HG03135 (cell line): ENCODE measurements at regions not wholly inside any gene's neighbourhood (a gene's known extent, or its start where the extent isn't known, plus 50 kb on each side); places are given as distances from the start of the nearest gene placed in this dataset.

Experiments used
- ATAC-seq: cut with Tn5 transposase; IDR thresholded peaks from one replicate; pipeline ENCODE4 v1.9.1; 2021; ENCODE audit warnings: mild to moderate bottlenecking, moderate library complexity; ENCODE audit not compliant: unreplicated experiment

DNA sequence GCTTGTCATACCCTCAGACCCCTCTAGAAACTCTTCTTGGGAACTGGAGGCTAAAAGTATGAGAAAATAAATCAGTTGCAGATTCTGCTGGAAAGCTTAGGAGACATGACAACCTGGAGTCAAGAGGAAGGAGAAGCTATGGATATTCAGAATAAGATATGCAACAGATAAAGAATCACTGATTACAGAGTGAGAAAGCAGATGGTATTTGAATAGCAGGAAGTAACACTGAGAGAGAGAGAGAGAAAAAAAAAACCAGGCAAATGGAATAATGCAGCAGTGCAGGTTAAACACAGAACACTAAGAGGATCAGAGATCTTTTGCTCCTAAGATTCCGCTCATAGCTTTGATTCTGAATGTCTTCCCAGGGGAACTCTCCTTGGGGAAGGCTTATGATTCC lies 1284.1 kb upstream of the NXPH2 start:
- no peak for ATAC-seq

DNA sequence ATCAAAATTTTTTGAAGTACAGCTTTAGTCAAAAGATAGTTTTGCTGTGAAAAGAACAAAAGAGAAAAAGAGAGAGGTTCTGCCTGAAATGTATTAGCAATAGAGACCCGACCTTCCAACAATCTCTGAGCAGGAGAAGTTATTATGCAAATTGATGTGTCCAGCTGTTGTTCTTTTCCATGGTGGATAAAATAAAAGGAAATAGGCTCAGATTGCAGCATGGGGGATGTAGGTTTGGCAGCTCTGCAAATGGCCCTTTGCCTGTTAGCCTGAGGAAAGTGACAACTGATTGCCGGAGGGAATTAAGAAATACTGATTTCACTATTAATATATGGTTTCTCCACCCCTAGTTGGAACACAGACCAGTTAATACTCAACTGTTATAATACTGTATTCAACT lies 1283.2 kb upstream of the NXPH2 start:
- ATAC-seq: no peak

DNA sequence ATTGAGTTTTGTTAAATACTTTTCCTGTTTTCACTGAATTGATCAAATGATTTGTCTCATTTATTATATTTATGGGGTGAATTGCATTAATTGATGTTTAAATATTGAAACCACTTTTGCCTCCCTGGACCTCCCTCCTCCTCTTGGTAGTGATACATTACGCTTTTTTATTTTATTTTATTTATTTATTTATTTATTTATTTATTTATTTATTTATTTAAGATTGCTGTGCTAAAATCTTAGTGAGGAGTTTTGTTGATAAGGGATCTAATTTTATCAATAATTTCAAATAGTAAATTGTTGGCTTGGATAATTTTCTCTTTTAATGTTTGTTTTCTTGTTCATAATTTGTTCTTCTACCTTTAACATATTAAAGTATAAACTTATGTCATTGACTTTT lies 1281.0 kb upstream of the NXPH2 start:
- no peak for ATAC-seq

DNA sequence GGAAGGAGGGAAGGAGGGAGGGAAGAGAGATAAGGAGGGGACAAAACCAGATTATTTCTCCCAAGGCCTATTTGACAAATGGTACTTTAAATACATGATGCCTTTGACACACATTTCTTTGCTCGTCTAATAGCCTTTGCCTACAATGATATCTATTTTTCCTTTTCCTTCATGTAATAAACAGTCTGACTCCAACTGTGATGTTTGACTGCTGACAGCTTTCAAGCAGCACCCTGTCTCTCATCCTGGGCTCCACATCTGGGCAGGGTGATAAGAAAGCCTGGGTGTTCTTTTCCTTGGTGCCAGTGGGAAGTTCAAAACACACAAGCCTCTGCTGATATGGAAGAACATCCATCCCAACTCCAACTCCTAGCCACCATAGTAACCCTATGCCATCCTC lies 1277.7 kb upstream of the NXPH2 start:
- no peak for ATAC-seq

DNA sequence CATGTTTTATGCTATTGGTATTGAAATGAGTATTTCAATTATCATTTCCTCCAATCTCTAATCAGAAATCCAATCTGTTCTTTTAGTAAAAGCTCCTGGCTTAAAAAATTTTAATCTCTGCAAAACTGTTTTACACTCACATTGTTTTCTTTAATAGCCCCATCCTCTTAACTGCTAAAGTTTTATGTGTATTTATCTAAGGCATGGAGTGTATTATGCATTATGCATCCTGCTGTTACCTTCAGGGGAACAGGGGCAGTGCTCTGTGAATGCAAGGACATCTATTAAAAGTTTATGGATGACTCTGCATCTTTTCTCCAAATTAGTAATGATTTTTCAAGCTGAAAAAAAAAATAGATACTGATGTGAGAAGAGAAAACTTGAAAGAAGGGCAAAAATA lies 1261.6 kb upstream of the NXPH2 start:
- ATAC-seq: no peak

DNA sequence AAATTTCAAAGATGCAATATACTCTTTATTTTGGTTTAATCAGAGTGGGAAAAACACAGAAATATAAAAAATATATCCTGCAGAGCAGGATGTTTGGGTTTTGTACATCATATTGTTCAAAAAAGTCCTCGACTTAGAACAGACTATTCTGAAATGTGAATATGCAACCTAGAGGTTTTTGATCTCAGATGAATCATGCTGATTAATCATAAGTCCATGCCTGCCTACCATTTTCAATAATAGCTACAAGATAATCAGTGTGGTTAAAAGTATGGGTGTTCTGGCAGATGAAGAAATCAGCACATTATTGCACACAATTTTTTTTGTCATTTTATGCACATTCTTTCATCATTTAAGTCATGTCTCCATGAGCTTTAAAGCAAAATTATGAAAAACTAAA lies 1261.0 kb upstream of the NXPH2 start:
- ATAC-seq: no peak

DNA sequence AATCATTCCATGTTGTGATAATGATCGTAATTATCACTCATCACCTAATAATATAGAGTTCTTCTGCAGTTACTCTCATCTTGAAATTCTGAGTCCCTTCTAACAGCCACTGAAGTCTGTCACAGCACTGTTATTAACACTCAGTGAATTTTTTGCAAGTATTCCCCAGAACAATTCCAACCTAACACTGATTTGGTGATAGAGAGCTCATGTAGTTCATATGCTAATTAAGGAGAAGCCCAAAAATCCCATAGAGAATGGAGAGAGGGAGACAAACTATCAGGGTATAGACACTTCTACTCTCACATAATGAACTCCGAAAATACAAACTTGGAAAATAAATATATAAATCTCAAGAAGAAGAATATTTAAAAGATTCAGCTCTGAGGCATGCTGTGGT lies 1253.4 kb upstream of the NXPH2 start:
- no peak for ATAC-seq

DNA sequence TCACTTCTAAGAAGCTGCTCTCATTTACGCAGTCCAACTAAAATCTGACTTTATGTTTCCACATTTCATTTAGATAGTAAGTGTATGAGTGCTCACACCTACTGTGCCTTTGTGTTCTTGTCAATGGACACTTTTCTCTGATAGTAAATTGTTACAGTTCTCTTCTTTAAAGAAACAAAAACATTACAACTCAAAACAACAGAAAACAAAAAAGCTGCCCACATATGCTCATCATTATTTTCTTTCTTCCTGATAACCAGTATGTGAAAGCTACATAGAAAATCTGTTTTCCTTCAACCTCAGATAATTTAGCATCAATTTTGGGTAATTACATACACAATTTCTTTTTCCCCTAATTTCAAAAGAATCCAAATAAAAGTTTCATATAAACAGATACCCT lies 1247.8 kb upstream of the NXPH2 start:
- ATAC-seq: no peak

DNA sequence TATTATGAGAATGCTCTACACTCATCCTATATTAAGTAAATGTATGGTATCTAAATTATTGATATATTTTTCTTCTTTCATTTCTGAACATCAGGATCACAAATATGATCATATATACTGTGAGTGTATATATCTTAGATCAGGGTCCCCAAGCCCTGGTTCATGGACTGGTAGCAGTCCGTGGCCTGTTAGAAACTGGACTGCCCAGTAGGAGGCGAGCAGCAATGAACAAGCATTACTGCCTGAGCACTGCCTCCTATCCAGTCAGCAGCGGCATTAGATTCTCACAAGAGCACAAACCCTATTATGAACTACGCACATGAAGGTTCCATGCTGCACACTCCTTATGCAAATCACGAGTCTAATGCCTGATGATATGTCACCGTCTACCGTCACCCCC lies 1247.1 kb upstream of the NXPH2 start:
- no peak for ATAC-seq

DNA sequence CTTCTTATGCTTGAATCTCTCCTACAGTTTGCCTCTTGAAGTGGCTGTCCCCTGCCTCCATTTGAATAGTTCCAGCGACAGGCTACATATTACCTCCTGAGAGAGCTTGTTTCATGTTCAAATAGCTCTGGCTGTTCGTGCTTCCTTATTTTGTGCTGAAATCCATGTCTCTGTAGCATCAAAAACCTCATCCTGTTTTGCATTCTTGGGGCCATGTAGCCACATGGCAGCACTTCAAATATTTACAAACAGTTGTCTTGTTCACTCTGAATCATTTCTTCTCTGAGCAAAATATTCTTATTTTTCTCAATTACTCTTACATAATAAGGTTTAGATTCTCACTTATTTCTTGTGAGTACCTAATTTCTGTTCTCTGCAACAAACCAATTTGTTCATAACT lies 1243.1 kb upstream of the NXPH2 start:
- ATAC-seq: no peak

DNA sequence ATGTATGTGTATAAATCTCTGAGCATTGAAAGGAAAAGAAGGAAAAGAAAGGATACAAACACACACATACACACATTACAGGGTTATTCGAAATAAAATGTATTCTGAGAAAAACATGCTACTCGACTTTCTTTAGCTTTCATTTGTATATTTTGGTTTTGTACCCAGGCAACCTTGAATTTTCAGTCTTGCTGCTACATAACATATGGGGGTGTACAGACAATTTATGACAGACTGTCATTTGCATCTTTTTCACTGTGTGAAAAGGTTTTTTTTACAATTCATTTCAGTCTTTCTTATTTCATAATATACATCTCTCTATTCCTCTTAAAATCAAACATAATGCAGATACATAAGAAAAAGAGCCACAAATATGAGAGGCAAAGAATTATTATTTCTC lies 1238.4 kb upstream of the NXPH2 start:
- ATAC-seq: no peak

DNA sequence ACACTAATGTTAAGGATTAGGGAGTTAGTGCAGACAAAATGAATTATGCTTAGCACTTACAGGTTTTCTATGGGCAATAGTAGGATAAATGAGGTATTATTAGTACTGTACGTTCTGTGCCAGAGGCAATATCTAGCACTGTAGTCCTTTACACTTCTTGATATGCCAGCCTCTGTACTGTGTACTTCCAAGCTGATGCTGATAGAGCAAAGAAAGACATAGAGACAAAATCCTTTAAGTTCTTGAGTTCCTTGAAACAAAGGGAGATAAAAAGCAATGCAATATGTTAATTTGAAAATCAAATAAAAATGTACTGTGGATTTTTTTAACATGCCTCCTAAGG lies 1234.0 kb upstream of the NXPH2 start:
- no peak for ATAC-seq

DNA sequence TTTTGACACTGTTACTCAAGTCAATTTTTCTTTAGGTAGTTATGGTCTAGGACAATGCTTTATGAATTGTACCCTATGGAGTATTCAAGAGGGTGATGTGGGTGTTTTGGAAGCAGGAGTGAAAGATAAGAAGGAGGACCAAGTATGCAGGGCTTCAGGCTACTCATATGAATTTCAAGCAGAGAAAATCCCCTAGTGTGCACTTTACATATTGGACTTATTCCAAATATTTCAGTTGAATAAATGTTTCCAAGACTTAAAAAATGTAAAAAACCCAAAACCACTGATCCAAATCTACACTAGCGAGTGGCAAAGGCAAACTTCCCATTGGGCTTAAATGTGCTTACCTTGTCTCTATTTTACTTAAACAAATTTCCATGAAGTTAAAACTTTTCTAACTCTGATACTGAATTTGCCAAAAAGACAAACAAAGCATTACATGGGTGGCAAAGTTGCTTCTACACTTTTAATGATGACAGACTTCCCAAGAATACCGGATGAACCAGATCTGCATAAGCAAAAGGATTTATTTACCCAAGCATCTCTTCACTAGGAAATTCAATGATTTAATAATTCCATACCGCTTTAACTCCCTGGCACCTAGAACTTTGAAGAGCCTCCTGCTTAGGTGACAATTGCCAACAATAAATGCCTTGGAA lies 1233.5 kb upstream of the NXPH2 start:
- no peak for ATAC-seq

DNA sequence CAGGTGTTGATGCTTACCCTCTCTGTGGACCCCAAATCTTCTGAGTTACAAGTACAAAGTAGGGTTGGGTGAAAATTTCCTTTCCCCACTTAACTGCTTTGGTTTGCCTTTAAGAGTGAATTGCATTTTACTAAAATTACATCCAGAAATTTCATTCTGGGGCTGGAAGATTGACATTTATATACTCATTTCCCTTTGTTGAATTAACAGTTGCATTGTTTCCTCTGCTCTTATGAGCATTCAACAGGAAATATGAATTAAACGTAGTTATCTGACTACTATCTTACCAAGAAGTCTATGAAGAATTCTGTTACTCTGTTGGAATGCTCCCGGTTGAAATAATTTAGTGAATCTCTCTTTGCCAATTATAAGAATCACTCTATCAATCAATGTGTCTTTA lies 1231.1 kb upstream of the NXPH2 start:
- no peak for ATAC-seq

DNA sequence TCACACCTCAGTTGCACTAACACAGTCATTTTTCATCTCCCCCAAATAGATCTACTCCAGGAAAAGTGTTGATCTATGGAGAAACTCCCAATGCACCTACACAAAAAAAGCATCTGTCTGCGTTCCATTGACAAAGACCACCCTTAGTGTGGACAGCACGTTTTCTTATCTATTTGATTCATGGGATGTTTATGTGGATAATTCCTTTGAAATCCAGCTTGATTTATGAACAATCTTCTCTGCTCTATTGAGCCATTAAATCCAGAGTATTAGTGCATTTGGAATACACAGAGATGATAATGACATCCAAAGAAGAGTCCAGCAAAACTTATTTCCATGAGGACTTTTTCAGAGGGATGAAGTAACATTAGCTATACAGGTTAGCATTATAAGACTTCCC lies 1221.9 kb upstream of the NXPH2 start:
- no peak for ATAC-seq

DNA sequence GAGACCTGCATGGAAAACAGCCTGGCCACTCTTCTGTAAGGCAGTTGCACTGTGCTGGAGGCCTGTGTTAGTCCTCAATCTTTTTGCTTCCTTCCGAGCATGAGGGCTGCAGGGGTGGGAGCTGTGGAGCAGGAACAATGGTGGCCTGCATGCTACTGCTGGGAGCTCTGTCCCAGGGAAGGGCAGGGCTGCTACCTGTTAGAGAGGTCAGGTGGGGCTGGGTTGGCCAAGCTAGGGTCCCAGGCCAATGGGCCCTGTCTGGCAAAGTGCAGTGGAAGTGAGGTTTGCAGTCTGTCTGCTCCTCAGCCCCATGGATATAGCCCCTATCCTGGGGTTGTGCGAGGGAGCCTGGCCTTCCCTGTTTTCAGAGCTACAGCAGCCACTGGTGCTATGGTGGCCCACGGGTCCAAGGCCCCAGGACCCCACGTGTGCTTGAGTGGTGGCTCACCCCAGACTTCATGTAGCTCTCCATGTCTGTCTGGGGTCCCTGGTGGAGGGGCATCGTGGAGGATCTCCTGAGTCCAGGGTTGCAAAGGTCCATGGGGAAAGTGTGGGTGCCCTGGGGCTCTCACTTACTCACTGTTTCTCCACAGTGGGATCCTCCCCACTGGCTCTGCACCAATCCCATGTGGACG lies 1212.6 kb upstream of the NXPH2 start:
- no peak for ATAC-seq

DNA sequence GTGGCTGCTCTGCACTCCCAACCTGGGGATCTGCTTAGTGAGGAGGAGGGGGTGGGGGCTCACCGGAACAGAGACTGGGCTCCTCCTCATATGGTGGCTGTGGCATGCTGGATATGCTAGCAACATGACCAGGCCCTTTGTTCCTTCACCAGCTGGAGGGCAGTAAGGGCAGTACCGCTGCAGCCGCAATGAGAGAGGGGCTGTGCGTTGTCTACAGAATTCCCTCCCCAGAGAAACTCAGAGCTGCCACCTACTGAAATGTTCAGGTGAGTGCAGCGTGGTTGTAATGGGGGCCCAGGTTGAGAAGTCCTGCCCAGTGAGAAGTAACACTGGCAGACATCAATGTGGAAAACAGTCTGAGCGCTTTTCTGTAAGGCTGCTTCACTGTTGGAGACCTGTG lies 1211.9 kb upstream of the NXPH2 start:
- ATAC-seq: no peak

DNA sequence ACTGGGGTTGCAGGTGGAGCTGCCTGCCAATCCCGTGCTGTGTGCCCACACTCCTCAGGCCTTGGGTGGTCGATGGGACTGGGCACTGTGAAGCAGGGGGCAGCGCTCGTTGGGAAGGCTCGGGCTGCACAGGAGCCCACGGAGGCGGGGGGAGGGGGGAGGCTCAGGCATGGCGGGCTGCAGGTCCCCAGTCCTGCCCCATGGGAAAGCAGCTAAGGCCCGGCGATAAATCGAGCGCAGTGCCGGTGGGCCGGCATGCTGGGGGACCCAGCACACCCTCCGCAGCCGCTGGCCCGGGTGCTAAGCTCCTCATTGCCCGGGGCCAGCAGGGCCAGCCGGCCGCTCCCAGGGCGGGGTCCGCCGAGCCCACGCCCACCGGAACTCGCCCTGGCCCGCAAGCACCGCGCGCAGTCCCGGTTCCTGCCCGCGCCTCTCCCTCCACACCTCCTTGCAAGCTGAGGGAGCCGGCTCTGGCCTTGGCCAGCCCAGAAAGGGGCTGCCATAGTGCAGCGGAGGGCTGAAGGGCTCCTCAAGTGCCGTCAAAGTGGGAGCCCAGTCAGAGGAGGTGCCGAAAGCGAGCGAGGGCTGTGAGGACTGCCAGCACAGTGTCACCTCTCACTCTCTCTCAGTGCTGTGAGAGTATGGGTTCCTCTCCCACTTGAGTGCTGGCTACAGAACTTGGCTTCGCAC lies 1210.6 kb upstream of the NXPH2 start:
- ATAC-seq: no peak

DNA sequence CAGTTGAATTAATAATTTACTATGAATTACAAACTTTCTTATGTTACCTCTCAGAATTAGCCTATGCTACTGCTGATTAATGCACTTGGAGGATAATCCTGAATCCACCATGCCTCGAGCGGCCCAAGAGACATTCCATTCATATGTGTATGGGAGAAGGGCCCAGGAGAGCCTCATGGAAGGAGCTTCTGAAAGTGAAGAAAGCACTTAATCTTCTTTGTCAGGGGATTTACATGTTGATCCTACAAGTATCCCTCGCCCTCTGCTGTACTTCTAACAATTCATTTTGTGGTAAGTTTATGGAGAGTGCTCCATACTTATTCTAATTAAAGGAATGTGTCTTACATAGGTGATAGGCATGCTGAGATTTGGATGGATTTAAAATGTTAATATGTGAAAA lies 1189.1 kb upstream of the NXPH2 start:
- no peak for ATAC-seq

DNA sequence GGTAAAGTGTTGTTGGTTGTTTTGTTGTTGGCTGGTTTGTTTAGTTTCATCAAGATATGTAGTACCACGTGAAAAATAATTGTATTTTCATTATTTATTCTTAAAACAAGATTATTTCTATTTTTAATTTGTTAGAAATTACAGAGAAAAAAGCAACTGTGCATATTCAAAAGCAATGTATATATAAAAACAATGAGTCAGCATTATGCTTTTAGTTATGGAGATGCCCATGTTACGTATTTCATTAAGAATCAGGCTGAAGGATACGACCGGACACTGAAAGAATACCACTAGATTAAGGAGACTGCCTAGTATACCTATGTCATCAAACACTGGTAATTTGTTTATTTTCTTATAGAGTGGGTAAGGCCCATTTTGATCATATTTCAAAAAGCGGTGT lies 1188.4 kb upstream of the NXPH2 start:
- ATAC-seq: no peak

DNA sequence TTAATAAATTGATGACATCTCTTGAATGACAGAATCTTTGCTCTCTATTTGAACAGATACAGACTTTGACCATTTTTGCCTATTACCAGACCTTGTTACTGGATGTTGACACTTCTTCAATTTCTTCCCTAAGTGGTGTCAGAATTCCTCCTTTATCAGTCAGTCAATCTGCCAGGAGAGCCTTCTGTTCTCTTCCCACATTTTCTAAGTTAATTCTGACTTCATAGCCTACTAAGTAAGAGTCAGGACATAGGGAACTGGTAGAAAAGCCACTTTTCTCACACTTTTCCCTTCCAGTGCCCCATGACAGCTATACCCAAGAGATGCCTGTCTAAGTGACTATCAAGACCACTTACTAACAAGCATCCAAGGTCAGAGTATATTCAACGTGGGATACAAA lies 1187.5 kb upstream of the NXPH2 start:
- ATAC-seq: no peak

DNA sequence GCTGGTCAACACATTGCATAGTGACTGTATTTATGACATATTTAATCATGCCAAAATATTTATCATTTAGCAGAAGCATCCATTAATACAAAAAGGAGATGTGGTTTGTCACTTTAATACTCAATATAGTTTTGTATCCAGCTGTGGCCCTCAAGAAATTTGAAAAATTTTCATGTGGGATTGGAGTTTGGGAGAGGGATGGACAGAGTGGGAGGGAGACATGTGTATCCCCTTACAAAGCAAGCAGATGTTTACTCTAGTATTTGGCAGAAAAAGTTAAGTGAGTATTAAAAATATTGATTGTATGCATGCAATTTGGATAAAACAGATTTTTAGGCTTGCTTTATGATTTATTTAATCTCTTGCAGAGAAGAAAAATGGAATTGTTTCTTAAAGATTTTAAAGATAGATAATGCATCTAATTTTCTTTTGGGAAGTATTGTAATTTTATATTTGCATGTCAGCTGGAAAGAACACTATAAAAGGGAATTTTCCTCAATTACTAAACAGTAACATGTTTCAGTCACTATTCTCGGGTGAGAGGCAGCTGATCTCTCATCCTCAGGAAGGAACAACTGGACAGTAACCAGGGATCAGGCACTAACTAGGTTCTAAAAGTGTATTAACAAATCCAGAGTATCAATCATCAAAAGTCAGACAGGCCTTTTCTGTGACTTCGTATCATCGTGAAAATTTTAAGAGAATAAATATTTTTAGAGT lies 1184.7 kb upstream of the NXPH2 start:
- ATAC-seq: no peak
